Sigmoid colon (tissue), 4 donors: ENCODE measurements at regions not wholly inside any gene's neighbourhood (a gene's known extent, or its start where the extent isn't known, plus 50 kb on each side); places are given as distances from the start of the nearest gene placed in this dataset.

ENCODE experiments used
- CTCF ChIP-seq, 4 experiments: fragments of 450-650 bp in 3 of 4; fragments of 200-600 bp in 1 of 4; IDR thresholded peaks; one replicate each; pipeline ENCODE4 v1.5.1; 2016 to 2019; ENCODE audit warnings: antibody characterized with exemption in 4 of 4, mild to moderate bottlenecking in 3 of 4, moderate library complexity in 2 of 4
- EP300 ChIP-seq, 4 donors: sonication (generic); formaldehyde crosslinking; IDR thresholded peaks; one replicate each; pipeline ENCODE4 v1.6.1; 2017; ENCODE audit warnings: antibody characterized with exemption in 4 of 4

GRCh38 chr7:135815033-135815432, 66.4 kb upstream of the FAM180A start:
- TF ChIP-seq CTCF (IDR thresholded peaks at IDR 0.05) (no peak), EP300 (IDR thresholded peaks at IDR 0.05) (no peak)
